ENCODE measurements at regions not wholly inside any gene's neighbourhood (a gene's known extent, or its start where the extent isn't known, plus 50 kb on each side); places are given as distances from the start of the nearest gene placed in this dataset.
"Not testable (repeated sequence)": the region's sequence is repeated elsewhere in the genome, so short reads cannot be mapped to it uniquely, and the experiment has no call there.

- H3K9me3 Mint-ChIP-seq = no peaks in the 10 kb centered on the region
- no peaks in the 10 kb centered on the region for H3K27me3 Mint-ChIP-seq
- no peaks in the 10 kb centered on the region for H3K36me3 Mint-ChIP-seq (ENCODE audit: low read depth)
- intact Hi-C loops (cut with micrococcal nuclease) = no loop called here
- H3K4me1 Mint-ChIP-seq (ENCODE audit: low read depth) = peaks cover 9% of the 10 kb centered on the region
- H3K4me3 Mint-ChIP-seq = no peak overlapping the region
- no peak overlapping the region for H3K27ac Mint-ChIP-seq
These were observed 93.9 kb upstream of the C1QTNF7 start for GRCh38 chr4:15333692-15334633.

- Mint-ChIP-seq H3K27me3 (peaks cover 2% of the 10 kb centered on the region), H3K36me3 (ENCODE audit: low read depth) (no peaks in the 10 kb centered on the region), H3K4me3 (no peak overlapping the region), H3K4me1 (ENCODE audit: low read depth) (peaks cover 9% of the 10 kb centered on the region), H3K27ac (no peak overlapping the region), H3K9me3 (no peaks in the 10 kb centered on the region)
- intact Hi-C loops (cut with micrococcal nuclease) = no loop called here
These were observed 91.2 kb upstream of the C1QTNF7 start for GRCh38 chr4:15336410-15337167.

GRCh38 chr4:15337168-15337657 lies 90.6 kb upstream of the C1QTNF7 start:
- H3K27ac Mint-ChIP-seq; H3K36me3 Mint-ChIP-seq (ENCODE audit: low read depth); intact Hi-C loops (cut with micrococcal nuclease); H3K27me3 Mint-ChIP-seq; H3K4me1 Mint-ChIP-seq (ENCODE audit: low read depth); H3K9me3 Mint-ChIP-seq; H3K4me3 Mint-ChIP-seq: not testable (repeated sequence)

- H3K27ac Mint-ChIP-seq = no peak overlapping the region
- H3K4me3 Mint-ChIP-seq = no peak overlapping the region
- intact Hi-C loops (cut with micrococcal nuclease) = no loop called here
- peaks cover 4% of the 10 kb centered on the region for H3K27me3 Mint-ChIP-seq
- H3K4me1 Mint-ChIP-seq (ENCODE audit: low read depth) = peaks cover 9% of the 10 kb centered on the region
- no peaks in the 10 kb centered on the region for H3K36me3 Mint-ChIP-seq (ENCODE audit: low read depth)
- no peaks in the 10 kb centered on the region for H3K9me3 Mint-ChIP-seq
These were observed 88.1 kb upstream of the C1QTNF7 start for GRCh38 chr4:15339737-15340136.

- H3K27ac Mint-ChIP-seq = no peak overlapping the region
- intact Hi-C loops (cut with micrococcal nuclease) = no loop called here
- H3K36me3 Mint-ChIP-seq (ENCODE audit: low read depth) = no peaks in the 10 kb centered on the region
- peaks cover 9% of the 10 kb centered on the region for H3K4me1 Mint-ChIP-seq (ENCODE audit: low read depth)
- peaks cover 4% of the 10 kb centered on the region for H3K27me3 Mint-ChIP-seq
- H3K4me3 Mint-ChIP-seq = no peak overlapping the region
- no peaks in the 10 kb centered on the region for H3K9me3 Mint-ChIP-seq
These were observed 87.5 kb upstream of the C1QTNF7 start for GRCh38 chr4:15340332-15340731.

- Mint-ChIP-seq H3K27ac (no peak overlapping the region), H3K27me3 (peaks cover 4% of the 10 kb centered on the region), H3K4me3 (no peak overlapping the region), H3K4me1 (ENCODE audit: low read depth) (peaks cover 9% of the 10 kb centered on the region), H3K36me3 (ENCODE audit: low read depth) (no peaks in the 10 kb centered on the region), H3K9me3 (no peaks in the 10 kb centered on the region)
- intact Hi-C loops (cut with micrococcal nuclease) = no loop called here
These were observed 86.7 kb upstream of the C1QTNF7 start for GRCh38 chr4:15340902-15341732.

- H3K27me3 Mint-ChIP-seq = peaks cover 4% of the 10 kb centered on the region
- H3K4me3 Mint-ChIP-seq = no peak overlapping the region
- peaks cover 5% of the 10 kb centered on the region for H3K4me1 Mint-ChIP-seq (ENCODE audit: low read depth)
- H3K9me3 Mint-ChIP-seq = no peaks in the 10 kb centered on the region
- no peaks in the 10 kb centered on the region for H3K36me3 Mint-ChIP-seq (ENCODE audit: low read depth)
- H3K27ac Mint-ChIP-seq = no peak overlapping the region
- intact Hi-C loops (cut with micrococcal nuclease) = no loop called here
These were observed 86.0 kb upstream of the C1QTNF7 start for GRCh38 chr4:15341733-15342300.

GRCh38 chr4:15343000-15343399 lies 84.8 kb upstream of the C1QTNF7 start:
- Mint-ChIP-seq H3K27ac (no peak overlapping the region), H3K27me3 (peaks cover 4% of the 10 kb centered on the region), H3K4me3 (no peak overlapping the region), H3K4me1 (ENCODE audit: low read depth) (no peaks in the 10 kb centered on the region), H3K9me3 (no peaks in the 10 kb centered on the region), H3K36me3 (ENCODE audit: low read depth) (no peaks in the 10 kb centered on the region)
- intact Hi-C loops (cut with micrococcal nuclease) = no loop called here

GRCh38 chr4:15343581-15343980 lies 84.3 kb upstream of the C1QTNF7 start:
- Mint-ChIP-seq H3K4me1 (ENCODE audit: low read depth) (no peaks in the 10 kb centered on the region), H3K4me3 (no peak overlapping the region), H3K36me3 (ENCODE audit: low read depth) (no peaks in the 10 kb centered on the region), H3K9me3 (no peaks in the 10 kb centered on the region), H3K27me3 (peaks cover 4% of the 10 kb centered on the region), H3K27ac (no peak overlapping the region)
- intact Hi-C loops (cut with micrococcal nuclease) = no loop called here

GRCh38 chr4:15344041-15344440 lies 83.8 kb upstream of the C1QTNF7 start:
- intact Hi-C loops (cut with micrococcal nuclease) = no loop called here
- Mint-ChIP-seq H3K27ac (no peak overlapping the region), H3K4me1 (ENCODE audit: low read depth) (peaks cover 1% of the 10 kb centered on the region), H3K4me3 (no peak overlapping the region), H3K27me3 (peaks cover 4% of the 10 kb centered on the region), H3K9me3 (no peaks in the 10 kb centered on the region), H3K36me3 (ENCODE audit: low read depth) (no peaks in the 10 kb centered on the region)

GRCh38 chr4:15345134-15345533 lies 82.7 kb upstream of the C1QTNF7 start:
- H3K4me3 Mint-ChIP-seq = no peak overlapping the region
- no peaks in the 10 kb centered on the region for H3K9me3 Mint-ChIP-seq
- intact Hi-C loops (cut with micrococcal nuclease) = no loop called here
- peaks cover 12% of the 10 kb centered on the region for H3K4me1 Mint-ChIP-seq (ENCODE audit: low read depth)
- H3K27me3 Mint-ChIP-seq = peaks cover 4% of the 10 kb centered on the region
- no peak overlapping the region for H3K27ac Mint-ChIP-seq
- no peaks in the 10 kb centered on the region for H3K36me3 Mint-ChIP-seq (ENCODE audit: low read depth)

GRCh38 chr4:15348236-15348635 lies 79.6 kb upstream of the C1QTNF7 start:
- H3K27me3 Mint-ChIP-seq = no peaks in the 10 kb centered on the region
- H3K36me3 Mint-ChIP-seq (ENCODE audit: low read depth) = no peaks in the 10 kb centered on the region
- intact Hi-C loops (cut with micrococcal nuclease) = no loop called here
- no peak overlapping the region for H3K4me3 Mint-ChIP-seq
- H3K4me1 Mint-ChIP-seq (ENCODE audit: low read depth) = peaks cover 17% of the 10 kb centered on the region
- no peak overlapping the region for H3K27ac Mint-ChIP-seq
- H3K9me3 Mint-ChIP-seq = no peaks in the 10 kb centered on the region

GRCh38 chr4:15348695-15349094 lies 79.1 kb upstream of the C1QTNF7 start:
- H3K9me3 Mint-ChIP-seq = no peaks in the 10 kb centered on the region
- peaks cover 17% of the 10 kb centered on the region for H3K4me1 Mint-ChIP-seq (ENCODE audit: low read depth)
- H3K36me3 Mint-ChIP-seq (ENCODE audit: low read depth) = no peaks in the 10 kb centered on the region
- no peaks in the 10 kb centered on the region for H3K27me3 Mint-ChIP-seq
- intact Hi-C loops (cut with micrococcal nuclease) = no loop called here
- no peak overlapping the region for H3K4me3 Mint-ChIP-seq
- H3K27ac Mint-ChIP-seq = no peak overlapping the region
